BJ (cell line): ENCODE measurements at regions not wholly inside any gene's neighbourhood (a gene's known extent, or its start where the extent isn't known, plus 50 kb on each side); places are given as distances from the start of the nearest gene placed in this dataset.

Experiments
- CTCF ChIA-PET: fragments of 350-600 bp; formaldehyde crosslinking; extraction: SDS; loops from one replicate; lab custom pipeline; 2021; ENCODE audit warnings: antibody characterized with exemption, inconsistent platforms; lab: Yijun Ruan, JAX
- POLR2A ChIA-PET: fragments of 300-600 bp; sonication (Branson Sonifier 250); formaldehyde crosslinking; extraction: SDS; loops from one replicate; lab custom pipeline; 2021; ENCODE audit warnings: antibody characterized with exemption; lab: Charles Lee
- DNase-seq: peaks from one replicate; pipeline ENCODE4 v3.0.0-alpha.2; 2011; ENCODE audit warnings: low read depth
- H3K27me3 ChIP-seq: 2 replicates; pipeline ENCODE4 v1.6.0; 2011; ENCODE audit warnings: low read length; ENCODE audit not compliant: control insufficient read depth, insufficient read depth
- H3K36me3 ChIP-seq: 2 replicates; pipeline ENCODE4 v1.5.1; 2011; ENCODE audit warnings: low read length; ENCODE audit not compliant: control insufficient read depth, insufficient read depth
- H3K4me3 ChIP-seq: 2 replicates; pipeline ENCODE4 v1.5.1; 2011; ENCODE audit warnings: low read depth, mild to moderate bottlenecking, control low read depth, low read length
- CTCF ChIP-seq: IDR thresholded peaks from 2 replicates; pipeline ENCODE4 v1.5.1; 2011; ENCODE audit warnings: low read depth, mild to moderate bottlenecking, control low read depth, inconsistent platforms, low read length, moderate library complexity; ENCODE audit not compliant: insufficient read depth

GRCh38 chr3:31135546-31135945, 241.1 kb upstream of the GADL1 start:
- CTCF ChIA-PET = interaction anchor here (1.5 to 2.3 kb wide), 2 partner anchors 201 to 365 kb away, joined by 6 to 7 read pairs; no protein-coding TSS in a partner anchor
- Histone ChIP-seq H3K27me3 (no peaks in the 10 kb centered on the region), H3K4me3 (no peak overlapping the region), H3K36me3 (no peaks in the 10 kb centered on the region)
- no peak for TF ChIP-seq CTCF
- DNase-seq = no peak
- POLR2A ChIA-PET = no interaction called here

DNA sequence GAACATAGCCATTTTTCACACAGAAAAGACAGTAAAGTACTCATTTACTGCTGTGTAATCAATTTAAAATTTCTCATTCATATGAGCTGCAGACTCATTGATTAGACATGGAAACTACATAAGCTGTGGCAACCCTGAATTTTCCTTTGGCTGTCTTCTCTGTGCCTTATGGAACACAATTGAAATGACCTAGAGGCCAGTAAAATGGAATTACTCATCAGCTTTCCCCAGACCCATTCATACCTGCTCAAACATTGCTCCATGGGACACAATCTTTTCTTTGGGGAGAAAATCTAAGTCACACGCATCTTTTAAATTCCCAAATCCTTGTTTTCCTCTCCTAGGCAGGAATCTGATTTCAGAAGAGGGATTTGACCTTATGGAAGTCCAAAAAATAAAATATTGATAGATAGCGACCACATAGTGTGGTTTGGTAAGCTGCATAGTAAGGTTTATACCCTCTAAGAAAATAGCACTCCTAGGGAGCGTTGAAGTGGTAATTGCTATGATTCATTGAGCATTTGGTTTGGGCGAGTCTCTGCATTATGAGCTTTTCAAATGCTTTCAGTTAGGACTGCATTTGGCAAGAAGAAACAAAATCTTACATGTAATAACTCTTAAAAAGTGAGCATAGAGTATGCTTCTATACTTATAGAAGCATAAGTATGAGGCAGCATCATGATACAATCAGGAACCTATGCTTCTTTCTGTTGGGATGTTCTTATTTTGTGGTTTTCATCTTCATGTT, 243.4 kb upstream of the GADL1 start:
- no peaks in the 10 kb centered on the region for H3K36me3 ChIP-seq
- no peak for TF ChIP-seq CTCF
- POLR2A ChIA-PET = no interaction called here
- no peak overlapping the region for H3K4me3 ChIP-seq
- H3K27me3 ChIP-seq = no peaks in the 10 kb centered on the region
- CTCF ChIA-PET = interaction anchor here (0.6 to 1.6 kb wide), 4 partner anchors 20 to 1021 kb away, joined by 3 to 4 read pairs (median 3); no protein-coding TSS in a partner anchor
- no peak for DNase-seq

GRCh38 chr3:31140470-31140869, 246.0 kb upstream of the GADL1 start:
- Histone ChIP-seq H3K36me3 (no peaks in the 10 kb centered on the region), H3K4me3 (no peak overlapping the region), H3K27me3 (no peaks in the 10 kb centered on the region)
- POLR2A ChIA-PET = no interaction called here
- CTCF ChIA-PET = no interaction called here
- DNase-seq = no peak
- no peak for TF ChIP-seq CTCF

GRCh38 chr3:31142139-31142538, 247.7 kb upstream of the GADL1 start:
- H3K36me3 ChIP-seq = no peaks in the 10 kb centered on the region
- CTCF ChIA-PET = interaction anchor here (1.4 kb wide), 1 partner anchor 208 kb away, joined by 3 read pairs; no protein-coding TSS in a partner anchor
- no peak for DNase-seq
- POLR2A ChIA-PET = no interaction called here
- no peak overlapping the region for H3K4me3 ChIP-seq
- no peaks in the 10 kb centered on the region for H3K27me3 ChIP-seq
- TF ChIP-seq CTCF = no peak

DNA sequence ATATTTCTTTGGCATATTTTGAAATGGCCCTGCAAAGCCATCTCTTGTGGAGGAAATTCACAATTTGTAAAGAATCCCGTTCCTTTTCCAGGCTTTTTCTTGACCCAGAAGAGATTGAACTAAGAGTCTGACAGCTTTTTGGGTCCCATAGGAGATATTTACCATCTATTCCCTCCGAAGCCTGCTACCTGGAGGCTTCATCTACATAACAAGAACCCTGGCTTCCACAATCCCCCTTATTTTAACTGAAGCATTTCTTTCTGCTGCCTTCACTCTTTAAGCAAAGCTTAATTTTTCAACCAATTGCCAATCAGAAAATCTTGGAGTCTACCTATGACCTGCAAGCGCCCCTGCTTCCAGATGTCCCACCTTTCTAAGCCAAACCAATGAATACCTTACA, 248.1 kb upstream of the GADL1 start:
- TF ChIP-seq CTCF = no peak
- Histone ChIP-seq H3K4me3 (no peak overlapping the region), H3K27me3 (no peaks in the 10 kb centered on the region), H3K36me3 (no peaks in the 10 kb centered on the region)
- CTCF ChIA-PET = interaction anchor here (1.4 kb wide), 1 partner anchor 208 kb away, joined by 3 read pairs; no protein-coding TSS in a partner anchor
- no peak for DNase-seq
- POLR2A ChIA-PET = no interaction called here
